SJSA1 (cell line): ENCODE measurements at regions not wholly inside any gene's neighbourhood (a gene's known extent, or its start where the extent isn't known, plus 50 kb on each side); places are given as distances from the start of the nearest gene placed in this dataset.

ENCODE experiments used
- DNase-seq, 2 experiments: peaks; one replicate each; pipeline ENCODE4 v3.0.0-alpha.2; 2015 to 2020; ENCODE audit warnings: low spot score in 2 of 2, low read depth in 1 of 2
- H3K27ac ChIP-seq: fragments of 250-450 bp; sonication (Bioruptor Pico); 2 replicates; pipeline ENCODE4 v1.5.1; 2020; ENCODE audit warnings: mild to moderate bottlenecking, moderate library complexity
- H3K27me3 ChIP-seq: fragments of 250-450 bp; sonication (Bioruptor Pico); replicated peaks from 2 replicates; pipeline ENCODE4 v1.5.1; 2020; ENCODE audit warnings: mild to moderate bottlenecking, moderate library complexity
- H3K36me3 ChIP-seq: fragments of 250-450 bp; sonication (Bioruptor Pico); 2 replicates; pipeline ENCODE4 v1.5.1; 2020; ENCODE audit warnings: mild to moderate bottlenecking
- H3K4me1 ChIP-seq: fragments of 250-450 bp; sonication (Bioruptor Pico); replicated peaks from 2 replicates; pipeline ENCODE4 v1.6.1; 2021; ENCODE audit warnings: mild to moderate bottlenecking
- H3K4me3 ChIP-seq: fragments of 250-450 bp; sonication (Bioruptor Pico); 2 replicates; pipeline ENCODE4 v1.5.1; 2020; ENCODE audit warnings: mild to moderate bottlenecking
- H3K9me3 ChIP-seq: fragments of 250-450 bp; sonication (Bioruptor Pico); replicated peaks from 2 replicates; pipeline ENCODE4 v1.5.1; 2020; ENCODE audit warnings: mild to moderate bottlenecking

DNA sequence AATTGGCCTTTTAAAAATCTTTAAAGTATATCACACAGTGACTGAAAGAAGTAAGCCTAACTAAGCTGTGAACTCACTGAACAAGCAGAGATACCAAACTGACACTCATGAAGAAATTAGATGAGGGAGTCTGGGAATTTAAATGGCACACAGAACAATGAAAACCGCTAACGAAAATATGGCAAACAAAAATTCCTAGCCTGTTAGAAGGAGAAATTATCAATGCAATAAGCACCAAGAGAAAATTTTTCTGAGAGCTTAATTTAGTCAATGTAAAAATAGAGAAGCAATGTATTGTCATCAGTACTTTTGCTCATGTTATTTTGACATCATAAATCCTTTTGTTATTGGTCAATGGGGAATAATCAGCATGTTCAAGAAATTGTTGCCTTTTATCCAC, 291.1 kb upstream of the PDZRN3 start:
- Histone ChIP-seq H3K36me3 (no peaks in the 10 kb centered on the region), H3K4me1 (no peaks in the 10 kb centered on the region), H3K27ac (no peak overlapping the region), H3K4me3 (no peak overlapping the region), H3K27me3 (no peaks in the 10 kb centered on the region), H3K9me3 (no peaks in the 10 kb centered on the region)
- no peak for DNase-seq

DNA sequence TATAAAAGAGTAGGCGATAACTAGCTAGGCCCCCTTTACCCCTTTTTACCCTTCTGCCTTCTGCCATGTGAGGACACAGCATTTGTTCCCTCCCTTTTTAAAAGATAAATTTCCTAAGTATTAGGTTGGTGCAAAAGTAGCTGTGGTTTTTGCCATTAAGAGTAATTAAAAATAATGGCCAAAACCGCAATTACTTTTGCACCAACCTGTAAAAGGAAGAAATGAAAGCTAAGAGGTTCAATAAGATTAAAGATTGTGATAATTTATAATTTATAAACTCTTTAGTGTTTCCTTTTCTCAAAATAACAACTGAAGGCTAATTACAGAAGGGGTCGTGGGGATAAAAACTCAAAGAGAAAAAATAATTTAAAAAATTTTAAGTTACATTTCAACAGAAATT, 283.5 kb upstream of the PDZRN3 start:
- no peak overlapping the region for H3K27ac ChIP-seq
- no peaks in the 10 kb centered on the region for H3K9me3 ChIP-seq
- H3K36me3 ChIP-seq = no peaks in the 10 kb centered on the region
- no peaks in the 10 kb centered on the region for H3K27me3 ChIP-seq
- no peak for DNase-seq
- H3K4me1 ChIP-seq = no peaks in the 10 kb centered on the region
- H3K4me3 ChIP-seq = no peak overlapping the region

DNA sequence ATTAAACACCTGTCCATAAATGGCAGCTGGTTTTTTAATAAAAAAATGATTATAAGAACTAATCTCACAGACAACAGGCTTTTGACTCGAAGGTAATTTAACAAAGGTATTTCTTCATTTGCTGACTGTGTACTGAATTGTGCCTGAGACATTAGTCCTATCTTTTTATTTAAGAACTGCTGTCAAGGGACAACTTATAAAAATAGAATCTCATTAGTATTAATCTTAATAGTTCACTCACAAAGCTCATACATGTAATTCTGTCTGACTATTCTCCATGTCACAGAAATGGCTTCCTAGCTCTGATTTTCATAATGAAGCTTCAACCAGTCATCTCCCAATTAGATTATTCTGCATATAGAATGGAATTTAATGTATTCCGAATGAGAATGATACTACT, 276.9 kb upstream of the PDZRN3 start:
- Histone ChIP-seq H3K27ac (no peak overlapping the region), H3K9me3 (no peaks in the 10 kb centered on the region)
- no peak for DNase-seq

DNA sequence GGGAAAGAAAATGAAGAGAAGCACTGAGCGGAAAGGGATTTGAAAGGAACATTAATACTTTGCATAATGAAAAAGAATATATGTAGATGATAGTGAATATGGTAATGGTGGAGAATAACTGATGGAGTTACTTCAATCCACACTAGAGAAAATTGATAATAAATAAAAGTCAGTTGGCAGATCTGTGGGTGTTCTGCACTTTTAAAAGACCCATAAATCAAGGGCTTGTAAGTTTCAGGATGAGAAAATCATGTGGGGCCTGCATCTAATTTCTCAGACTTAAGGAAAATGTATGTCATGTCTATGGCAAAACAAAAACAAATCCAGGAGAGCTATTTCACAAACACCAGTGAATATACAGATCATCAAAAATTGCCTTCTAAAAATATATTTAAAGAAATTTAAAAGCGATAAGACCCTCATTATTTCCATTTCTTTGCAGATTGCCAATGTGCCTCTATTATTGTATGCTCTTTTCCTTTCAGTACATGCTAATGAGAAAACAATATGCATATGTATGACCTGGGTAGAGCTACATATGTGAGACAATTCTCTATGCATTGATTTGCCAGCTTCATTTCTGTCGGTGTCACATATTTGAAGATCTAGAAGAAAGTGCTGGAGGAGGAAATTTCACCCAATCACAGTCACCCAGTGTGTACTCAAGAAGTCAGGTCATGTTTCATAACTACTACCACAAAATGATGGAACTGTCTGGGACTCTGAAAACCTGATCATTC, 269.9 kb upstream of the PDZRN3 start:
- no peak for DNase-seq
- no peaks in the 10 kb centered on the region for H3K27me3 ChIP-seq
- no peak overlapping the region for H3K27ac ChIP-seq
- no peaks in the 10 kb centered on the region for H3K36me3 ChIP-seq
- H3K4me3 ChIP-seq = no peak overlapping the region
- no peaks in the 10 kb centered on the region for H3K4me1 ChIP-seq
- no peaks in the 10 kb centered on the region for H3K9me3 ChIP-seq

More for the DNA sequence above, 276.9 kb upstream of the PDZRN3 start:
- H3K27me3 ChIP-seq = no peaks in the 10 kb centered on the region
- H3K4me3 ChIP-seq = no peak overlapping the region
- no peaks in the 10 kb centered on the region for H3K36me3 ChIP-seq
- no peaks in the 10 kb centered on the region for H3K4me1 ChIP-seq

DNA sequence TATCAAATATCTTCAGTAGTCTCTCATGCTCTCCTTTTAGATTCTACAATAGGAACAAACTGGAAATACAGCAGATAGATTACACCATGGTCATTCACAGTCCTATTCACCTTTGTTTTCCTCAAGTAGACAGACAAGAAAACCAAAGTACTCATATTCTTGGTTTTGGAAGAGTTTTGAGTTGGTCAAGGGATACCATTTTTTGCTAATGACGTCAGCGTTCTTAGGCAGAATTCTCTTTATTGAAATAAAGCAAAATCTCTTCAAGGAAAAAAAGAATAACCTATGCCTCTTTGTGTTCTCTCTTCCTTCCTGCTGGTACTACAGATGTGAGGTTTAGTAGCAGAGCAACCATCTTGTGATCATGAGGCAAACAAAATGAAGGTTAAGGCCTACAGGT, 268.3 kb upstream of the PDZRN3 start:
- H3K4me3 ChIP-seq = no peak overlapping the region
- no peaks in the 10 kb centered on the region for H3K36me3 ChIP-seq
- H3K27ac ChIP-seq = no peak overlapping the region
- no peaks in the 10 kb centered on the region for H3K27me3 ChIP-seq
- no peaks in the 10 kb centered on the region for H3K4me1 ChIP-seq
- DNase-seq = no peak
- no peaks in the 10 kb centered on the region for H3K9me3 ChIP-seq

DNA sequence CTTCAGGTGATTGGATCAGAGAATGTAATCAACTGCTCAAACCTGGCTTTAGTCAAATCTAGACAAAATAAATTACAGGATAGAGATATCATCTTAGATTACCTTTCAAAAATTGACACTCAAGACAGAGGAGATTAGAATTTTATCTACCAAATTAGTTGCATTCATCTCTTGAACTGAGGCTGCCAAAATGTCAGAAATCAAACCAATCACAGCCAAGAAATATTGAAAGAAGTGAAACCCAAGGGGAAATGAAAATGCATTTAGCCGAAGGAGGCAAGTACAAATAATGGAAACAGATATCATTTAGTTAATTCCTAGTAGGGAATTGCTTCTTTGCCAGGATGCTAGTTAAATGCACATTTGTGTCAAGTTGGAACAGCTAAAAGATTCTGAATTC, 261.1 kb upstream of the PDZRN3 start:
- Histone ChIP-seq H3K4me3 (no peak overlapping the region), H3K27ac (no peak overlapping the region), H3K9me3 (no peaks in the 10 kb centered on the region), H3K36me3 (no peaks in the 10 kb centered on the region), H3K27me3 (no peaks in the 10 kb centered on the region), H3K4me1 (no peaks in the 10 kb centered on the region)
- DNase-seq = no peak

DNA sequence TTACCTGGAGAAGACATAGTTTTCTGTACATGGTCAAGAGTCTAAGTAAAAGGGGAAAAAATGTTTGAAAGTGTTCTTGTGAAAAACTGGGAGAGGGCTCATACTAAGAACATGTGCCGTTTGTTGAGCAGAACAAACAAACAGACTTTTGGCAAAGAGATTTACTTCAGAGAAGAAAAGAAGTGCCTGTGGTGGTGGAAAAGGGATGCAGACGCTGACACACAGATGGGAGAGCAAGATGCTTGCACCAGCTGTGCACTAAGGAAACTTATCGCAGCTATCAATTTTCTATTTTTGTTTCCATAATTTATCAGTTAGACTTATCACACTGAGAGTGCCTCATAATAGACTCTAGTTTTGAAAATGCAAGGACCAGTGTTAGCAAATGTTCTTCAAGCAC, 259.6 kb upstream of the PDZRN3 start:
- no peaks in the 10 kb centered on the region for H3K4me1 ChIP-seq
- H3K4me3 ChIP-seq = no peak overlapping the region
- no peak overlapping the region for H3K27ac ChIP-seq
- no peaks in the 10 kb centered on the region for H3K9me3 ChIP-seq
- no peak for DNase-seq
- H3K36me3 ChIP-seq = no peaks in the 10 kb centered on the region
- H3K27me3 ChIP-seq = no peaks in the 10 kb centered on the region

DNA sequence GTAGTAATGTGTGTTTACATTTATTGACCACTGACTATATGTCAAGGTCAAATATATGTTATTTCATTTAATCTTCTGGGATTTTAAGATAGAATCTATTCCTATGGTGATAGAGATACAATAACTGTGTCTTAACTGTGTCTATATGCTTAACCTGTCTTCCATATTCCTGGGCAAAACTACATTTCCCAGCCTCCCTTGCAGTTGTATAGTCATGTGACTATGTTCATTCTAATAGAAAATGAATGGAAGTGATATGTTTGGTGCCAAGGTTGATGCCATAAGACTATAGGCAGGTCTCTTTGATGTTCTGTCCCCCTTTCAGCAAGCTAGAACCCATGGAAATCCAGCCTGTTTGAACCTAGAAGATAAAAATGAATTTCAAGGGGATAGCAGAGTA, 258.8 kb upstream of the PDZRN3 start:
- no peak for DNase-seq
- no peaks in the 10 kb centered on the region for H3K4me1 ChIP-seq
- no peaks in the 10 kb centered on the region for H3K9me3 ChIP-seq
- no peaks in the 10 kb centered on the region for H3K27me3 ChIP-seq
- H3K27ac ChIP-seq = no peak overlapping the region
- H3K36me3 ChIP-seq = no peaks in the 10 kb centered on the region
- H3K4me3 ChIP-seq = no peak overlapping the region

DNA sequence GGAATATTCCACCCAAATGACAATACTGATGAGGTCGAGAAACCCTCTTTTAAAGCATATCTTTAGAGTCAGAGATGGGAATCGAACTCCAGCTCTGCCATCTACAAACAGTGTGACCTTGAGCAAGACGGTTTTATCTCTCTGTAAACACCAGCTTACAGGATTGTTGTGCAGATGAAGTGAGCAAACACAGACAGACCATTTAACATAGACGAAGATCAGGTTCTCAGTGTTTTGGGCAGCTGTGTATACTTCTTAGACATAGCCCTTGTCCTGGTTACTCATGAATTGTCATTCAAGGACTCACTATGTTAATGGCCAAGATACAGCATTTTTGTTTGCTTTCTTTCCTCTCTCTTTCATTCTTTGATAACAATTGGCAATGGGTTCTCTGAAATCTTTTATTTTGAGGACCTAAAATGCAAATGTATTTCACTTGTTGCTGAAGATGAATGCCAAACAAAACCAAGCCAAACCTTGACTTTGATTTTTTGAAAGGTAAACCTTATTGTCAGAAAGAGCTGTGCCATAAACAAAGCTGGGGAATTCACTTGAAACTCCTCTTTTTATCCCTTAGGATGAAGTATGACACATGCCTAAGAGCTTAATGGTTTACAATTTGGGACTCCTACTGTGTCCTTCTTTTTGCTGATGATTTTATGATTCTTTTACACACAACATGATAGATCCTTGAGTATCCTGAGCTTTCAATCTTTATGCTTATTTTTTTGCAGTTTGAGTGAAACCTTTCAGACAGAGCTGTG, 250.0 kb upstream of the PDZRN3 start:
- H3K36me3 ChIP-seq = no peaks in the 10 kb centered on the region
- no peak overlapping the region for H3K4me3 ChIP-seq
- DNase-seq = no peak
- H3K27ac ChIP-seq = no peak overlapping the region
- H3K4me1 ChIP-seq = no peaks in the 10 kb centered on the region
- no peaks in the 10 kb centered on the region for H3K27me3 ChIP-seq
- H3K9me3 ChIP-seq = no peaks in the 10 kb centered on the region

DNA sequence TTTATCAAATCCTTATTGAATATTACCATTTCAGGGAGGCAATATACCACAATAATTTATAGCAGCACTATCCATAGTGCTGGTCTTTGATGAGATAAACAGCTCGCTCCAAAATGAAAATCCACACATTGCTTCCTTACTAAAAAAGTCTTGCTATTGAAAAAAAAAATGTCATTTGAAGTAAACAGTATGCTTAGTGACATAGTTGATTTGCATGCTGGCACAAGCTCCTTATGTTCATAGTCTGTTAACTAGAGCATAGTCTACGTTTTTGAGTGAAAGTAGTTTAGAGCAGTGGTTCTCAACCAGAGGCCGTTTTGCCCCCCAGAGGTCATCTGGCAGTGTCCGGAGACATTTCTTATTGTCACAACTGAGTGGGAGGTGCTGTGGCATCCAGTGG, 249.4 kb upstream of the PDZRN3 start:
- Histone ChIP-seq H3K36me3 (no peaks in the 10 kb centered on the region), H3K27ac (no peak overlapping the region), H3K9me3 (no peaks in the 10 kb centered on the region), H3K4me3 (no peak overlapping the region), H3K4me1 (no peaks in the 10 kb centered on the region), H3K27me3 (no peaks in the 10 kb centered on the region)
- no peak for DNase-seq

DNA sequence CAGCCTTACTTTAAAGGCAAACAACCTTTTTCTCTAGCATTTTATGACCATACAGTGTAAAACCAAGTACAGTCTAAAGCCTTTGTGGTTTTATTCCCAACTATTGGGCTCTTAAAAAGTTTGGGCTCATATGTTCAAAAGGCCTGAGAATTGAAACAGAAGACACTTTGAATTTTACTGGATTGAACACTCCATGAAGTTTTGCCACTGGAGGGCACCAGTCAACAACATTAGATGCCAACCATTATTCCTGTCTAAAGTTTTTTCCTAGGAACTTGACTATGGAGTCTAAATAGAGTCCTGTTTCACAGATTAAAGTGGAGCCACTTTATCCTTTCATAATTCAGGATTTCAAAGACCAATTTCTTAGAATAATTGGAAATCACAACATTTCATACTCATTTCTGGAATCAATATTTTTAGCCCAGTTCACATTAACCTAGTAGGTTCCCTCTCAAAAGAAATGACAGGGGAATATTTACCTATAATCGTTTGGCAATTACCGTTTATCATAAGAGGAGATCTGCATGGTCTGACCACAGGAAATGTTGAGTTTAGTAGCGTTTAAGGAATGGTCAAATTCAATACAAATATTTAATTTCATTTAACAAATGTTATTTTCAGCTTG, 244.1 kb upstream of the PDZRN3 start:
- no peaks in the 10 kb centered on the region for H3K9me3 ChIP-seq
- H3K36me3 ChIP-seq = no peaks in the 10 kb centered on the region
- DNase-seq = peak in 1 of 2 experiments; percentile 4
- no peaks in the 10 kb centered on the region for H3K4me1 ChIP-seq
- H3K4me3 ChIP-seq = no peak overlapping the region
- H3K27ac ChIP-seq = no peak overlapping the region
- H3K27me3 ChIP-seq = no peaks in the 10 kb centered on the region

DNA sequence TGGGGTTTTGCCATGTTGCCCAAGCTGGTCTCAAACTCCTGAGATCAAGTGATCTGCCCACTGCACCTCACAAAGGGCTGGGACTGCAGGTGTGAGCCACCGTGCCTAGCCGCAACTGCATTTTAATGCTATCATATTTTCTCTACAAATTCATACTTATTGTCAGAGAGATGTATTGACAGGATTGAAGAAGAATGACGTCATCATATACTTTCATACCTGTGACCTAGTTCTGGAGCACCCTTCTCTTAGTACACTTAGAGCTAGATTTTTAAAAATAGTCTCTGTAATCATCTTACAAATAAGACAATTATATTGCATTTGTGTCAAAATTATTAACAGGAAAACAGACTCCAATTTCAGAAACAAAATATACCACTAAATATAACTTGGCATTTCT, 242.8 kb upstream of the PDZRN3 start:
- Histone ChIP-seq H3K36me3 (no peaks in the 10 kb centered on the region), H3K27ac (no peak overlapping the region), H3K4me1 (no peaks in the 10 kb centered on the region), H3K4me3 (no peak overlapping the region), H3K27me3 (no peaks in the 10 kb centered on the region), H3K9me3 (no peaks in the 10 kb centered on the region)
- DNase-seq = no peak

DNA sequence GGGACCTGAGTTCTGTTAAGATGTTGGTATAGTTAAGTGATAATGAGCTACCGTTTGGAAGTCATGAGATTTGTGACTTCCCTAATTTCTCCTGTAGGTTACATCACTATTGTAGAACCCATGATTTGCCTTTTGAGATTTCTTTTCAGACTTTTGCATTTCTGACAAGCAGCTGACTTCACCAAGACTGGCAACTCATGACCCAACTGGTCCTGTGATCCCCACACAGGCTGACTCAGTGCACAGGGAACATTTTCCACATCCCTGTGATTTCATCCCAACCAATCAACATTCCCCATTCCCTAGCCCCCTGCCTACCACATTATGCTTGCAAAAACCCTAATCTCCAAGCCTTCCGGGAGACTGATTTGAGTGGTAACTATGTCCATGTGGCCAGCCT, 242.1 kb upstream of the PDZRN3 start:
- no peak for DNase-seq
- no peaks in the 10 kb centered on the region for H3K27me3 ChIP-seq
- H3K4me3 ChIP-seq = no peak overlapping the region
- H3K27ac ChIP-seq = no peak overlapping the region
- no peaks in the 10 kb centered on the region for H3K4me1 ChIP-seq
- H3K36me3 ChIP-seq = no peaks in the 10 kb centered on the region
- no peaks in the 10 kb centered on the region for H3K9me3 ChIP-seq

DNA sequence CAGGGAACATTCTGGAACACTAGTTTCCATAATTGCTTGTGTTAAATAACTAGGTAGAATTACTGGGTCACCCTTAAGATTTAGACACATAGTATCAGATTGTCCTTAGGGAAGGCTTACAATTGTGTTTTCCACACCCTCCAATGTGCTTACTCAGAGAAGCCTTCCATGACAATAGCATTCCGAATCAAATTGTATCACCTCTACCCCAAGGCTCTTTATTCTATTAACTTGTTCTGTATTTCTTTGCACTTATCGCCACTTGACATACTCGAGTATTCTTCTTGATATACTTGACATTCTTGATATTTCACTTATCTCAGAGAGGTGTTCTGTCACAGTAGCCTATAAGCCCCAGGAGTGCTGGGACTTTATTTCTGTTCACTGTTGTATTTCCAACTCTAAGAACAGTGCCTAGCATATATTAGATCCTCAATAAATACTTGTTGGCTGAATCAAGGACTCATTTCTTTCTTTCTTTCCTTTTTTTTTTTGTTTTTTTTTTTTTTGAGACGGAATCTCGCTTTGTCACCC, 238.9 kb upstream of the PDZRN3 start:
- no peaks in the 10 kb centered on the region for H3K27me3 ChIP-seq
- no peak for DNase-seq
- H3K36me3 ChIP-seq = no peaks in the 10 kb centered on the region
- no peaks in the 10 kb centered on the region for H3K9me3 ChIP-seq
- no peaks in the 10 kb centered on the region for H3K4me1 ChIP-seq
- H3K4me3 ChIP-seq = no peak overlapping the region
- H3K27ac ChIP-seq = no peak overlapping the region
